Tibial nerve (tissue), 4 donors: ENCODE measurements at regions not wholly inside any gene's neighbourhood (a gene's known extent, or its start where the extent isn't known, plus 50 kb on each side); places are given as distances from the start of the nearest gene placed in this dataset.

Experiments used
- DNase-seq, 2 donors: peaks; one replicate each; pipeline ENCODE4 v3.0.0-alpha.2; 2019; ENCODE audit warnings: low spot score in 2 of 2
- H3K27ac ChIP-seq, 4 donors: fragments of 200-600 bp; sonication (generic) in 3 of 4; one replicate each; pipeline ENCODE4 v1.5.1; 2017 to 2019; ENCODE audit warnings: mild to moderate bottlenecking in 1 of 4
- H3K27me3 ChIP-seq, 2 donors: fragments of 200-600 bp; sonication (generic) in 1 of 2; one replicate each; pipeline versions ENCODE4 v1.5.1 to v1.6.0; 2017 to 2019
- H3K36me3 ChIP-seq, 3 donors: fragments of 200-600 bp; sonication (generic); one replicate each; pipeline ENCODE4 v1.5.1; 2018 to 2019
- H3K4me1 ChIP-seq, 4 donors: fragments of 200-600 bp; sonication (generic) in 3 of 4; one replicate each; pipeline ENCODE4 v1.5.1; 2017 to 2019
- H3K4me3 ChIP-seq, 4 donors: fragments of 200-600 bp; sonication (generic) in 3 of 4; one replicate each; pipeline ENCODE4 v1.5.1; 2017 to 2019; ENCODE audit warnings: mild to moderate bottlenecking in 1 of 4, moderate library complexity in 1 of 4
- H3K9me3 ChIP-seq, 4 donors: fragments of 200-600 bp; sonication (generic) in 3 of 4; one replicate each; pipeline ENCODE4 v1.5.1; 2017 to 2019
- EP300 ChIP-seq, 2 donors: sonication (generic); formaldehyde crosslinking; IDR thresholded peaks; one replicate each; pipeline ENCODE4 v1.6.1; 2017; ENCODE audit warnings: antibody characterized with exemption in 2 of 2, mild to moderate bottlenecking in 1 of 2
- POLR2A ChIP-seq, 2 donors: fragments of 450-650 bp; IDR thresholded peaks; one replicate each; pipeline ENCODE4 v1.6.1; 2017; ENCODE audit warnings: antibody characterized with exemption in 2 of 2, mild to moderate bottlenecking in 2 of 2, moderate library complexity in 2 of 2
- WGBS, 2 donors: methylation state at CpG; one replicate each; pipeline ENCODE4 v1.1.5; 2018; 5-methylcytosine and 5-hydroxymethylcytosine counted together
- TF ChIP-seq, protein P1 (sequence below), 5 experiments: fragments of 200-600 bp in 3 of 5; fragments of 450-650 bp in 2 of 5; sonication (generic) in 3 of 5; IDR thresholded peaks; one replicate each; pipeline ENCODE4 v1.5.1; 2016 to 2019; ENCODE audit warnings: antibody characterized with exemption in 5 of 5, mild to moderate bottlenecking in 3 of 5, moderate library complexity in 2 of 5

DNA sequence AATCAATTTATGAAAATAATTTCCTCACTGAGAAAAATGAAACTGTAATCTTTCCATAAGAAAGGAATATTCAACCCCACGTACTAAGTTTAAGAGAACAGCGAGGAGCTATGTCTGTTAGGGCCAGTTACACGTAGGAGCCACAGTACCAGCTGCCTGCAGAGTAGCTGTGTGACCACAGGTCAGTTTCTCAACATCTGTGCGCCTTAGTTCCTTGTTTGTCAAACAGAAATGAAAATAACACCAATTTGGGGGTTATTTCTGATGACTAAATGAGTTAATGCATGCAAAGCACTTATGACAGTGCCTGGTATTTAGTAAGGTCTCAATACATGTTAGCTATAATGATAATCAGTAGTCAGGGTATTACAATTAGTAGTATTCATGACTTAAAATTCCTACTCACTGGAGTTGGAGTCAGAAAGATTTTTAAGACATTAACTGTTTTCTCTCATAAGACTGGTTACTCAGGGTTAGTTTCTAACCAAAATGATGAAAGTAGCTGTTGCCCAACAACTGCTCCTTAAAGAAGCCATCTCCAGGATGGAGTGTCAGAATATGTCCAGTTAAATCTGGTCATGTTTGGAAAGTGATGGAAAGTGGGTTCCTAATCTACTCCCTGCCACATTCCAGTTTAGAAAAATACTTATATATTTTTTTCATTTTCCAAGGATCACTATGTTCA lies 85.8 kb upstream of the ZNF648 start:
- DNase-seq: no peak
- H3K27me3 ChIP-seq: no peaks in the 10 kb centered on the region
- H3K36me3 ChIP-seq: no peaks in the 10 kb centered on the region
- no peak for TF ChIP-seq POLR2A (IDR thresholded peaks at IDR 0.05)
- TF ChIP-seq EP300 (IDR thresholded peaks at IDR 0.05): peak in 1 of 2 donors; percentile 40
- TF ChIP-seq, protein P1, sequence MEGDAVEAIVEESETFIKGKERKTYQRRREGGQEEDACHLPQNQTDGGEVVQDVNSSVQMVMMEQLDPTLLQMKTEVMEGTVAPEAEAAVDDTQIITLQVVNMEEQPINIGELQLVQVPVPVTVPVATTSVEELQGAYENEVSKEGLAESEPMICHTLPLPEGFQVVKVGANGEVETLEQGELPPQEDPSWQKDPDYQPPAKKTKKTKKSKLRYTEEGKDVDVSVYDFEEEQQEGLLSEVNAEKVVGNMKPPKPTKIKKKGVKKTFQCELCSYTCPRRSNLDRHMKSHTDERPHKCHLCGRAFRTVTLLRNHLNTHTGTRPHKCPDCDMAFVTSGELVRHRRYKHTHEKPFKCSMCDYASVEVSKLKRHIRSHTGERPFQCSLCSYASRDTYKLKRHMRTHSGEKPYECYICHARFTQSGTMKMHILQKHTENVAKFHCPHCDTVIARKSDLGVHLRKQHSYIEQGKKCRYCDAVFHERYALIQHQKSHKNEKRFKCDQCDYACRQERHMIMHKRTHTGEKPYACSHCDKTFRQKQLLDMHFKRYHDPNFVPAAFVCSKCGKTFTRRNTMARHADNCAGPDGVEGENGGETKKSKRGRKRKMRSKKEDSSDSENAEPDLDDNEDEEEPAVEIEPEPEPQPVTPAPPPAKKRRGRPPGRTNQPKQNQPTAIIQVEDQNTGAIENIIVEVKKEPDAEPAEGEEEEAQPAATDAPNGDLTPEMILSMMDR (IDR thresholded peaks at IDR 0.05): no peak
- H3K9me3 ChIP-seq: no peaks in the 10 kb centered on the region
- peak overlapping the region in 2 of 4 donors; percentile 97 to 99 for H3K27ac ChIP-seq
- no peak overlapping the region for H3K4me3 ChIP-seq
- 56 to 82% methylated on average over 4 of the region's 4 CpGs for WGBS, 2 donors
- H3K4me1 ChIP-seq: peaks cover 8 to 49% (median 37%) of the 10 kb centered on the region in 4 donors

DNA sequence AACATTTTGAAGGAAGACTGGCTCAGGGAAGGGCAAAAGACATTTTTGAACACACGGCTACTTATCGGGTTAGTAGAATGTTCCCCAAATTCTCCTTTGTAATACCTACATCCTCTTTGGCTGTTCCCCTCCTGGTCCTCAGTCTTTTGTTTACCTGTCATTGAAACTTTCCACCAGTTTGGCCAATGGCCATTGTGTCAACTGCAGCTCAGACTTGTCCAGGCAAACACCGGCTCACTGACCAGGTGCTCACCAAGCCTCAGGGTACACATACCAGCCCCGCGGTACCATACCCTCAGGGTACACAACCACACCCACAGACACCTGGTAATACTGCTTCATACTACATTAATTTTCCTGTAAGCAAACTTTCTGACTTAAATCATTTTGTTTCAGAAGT lies 84.8 kb upstream of the ZNF648 start:
- H3K4me1 ChIP-seq: peaks cover 8 to 49% (median 37%) of the 10 kb centered on the region in 4 donors
- no peaks in the 10 kb centered on the region for H3K9me3 ChIP-seq
- no peaks in the 10 kb centered on the region for H3K36me3 ChIP-seq
- 76 to 88% methylated on average over 5 of the region's 5 CpGs for WGBS, 2 donors
- peak overlapping the region; percentile 91 to 99 (median 98) for H3K27ac ChIP-seq
- no peaks in the 10 kb centered on the region for H3K27me3 ChIP-seq
- no peak for DNase-seq
- TF ChIP-seq, protein P1 (IDR thresholded peaks at IDR 0.05): no peak
- TF ChIP-seq EP300 (IDR thresholded peaks at IDR 0.05) (no peak), POLR2A (IDR thresholded peaks at IDR 0.05) (no peak)
- H3K4me3 ChIP-seq: no peak overlapping the region

DNA sequence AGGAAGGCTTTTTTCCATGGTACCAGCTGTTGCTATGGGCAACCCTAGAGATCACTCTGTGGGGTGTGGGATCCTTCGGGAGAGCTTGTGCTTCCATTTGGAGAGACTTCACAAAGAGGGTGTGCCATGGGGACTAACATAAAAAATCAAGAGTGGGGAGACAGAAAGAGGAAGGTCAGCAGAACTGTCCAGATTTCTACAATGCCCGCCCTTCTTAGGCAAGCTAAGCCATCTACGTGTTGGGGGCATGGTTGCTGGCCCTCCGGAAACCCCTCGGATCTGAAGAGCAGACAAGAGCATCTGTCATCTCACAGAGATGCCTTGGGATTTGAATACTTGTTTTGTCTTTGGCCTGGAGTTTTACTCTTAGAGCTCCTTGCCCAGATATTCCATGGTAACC lies 83.9 kb upstream of the ZNF648 start:
- WGBS, 2 donors: 78 to 90% methylated on average over 5 of the region's 5 CpGs
- Histone ChIP-seq H3K27ac (peak overlapping the region; percentile 91 to 99 (median 98)), H3K36me3 (no peaks in the 10 kb centered on the region), H3K4me1 (peaks cover 8 to 49% (median 37%) of the 10 kb centered on the region in 4 donors), H3K9me3 (no peaks in the 10 kb centered on the region), H3K4me3 (no peak overlapping the region), H3K27me3 (no peaks in the 10 kb centered on the region)
- DNase-seq: no peak
- TF ChIP-seq EP300 (IDR thresholded peaks at IDR 0.05) (no peak), POLR2A (IDR thresholded peaks at IDR 0.05) (no peak)
- TF ChIP-seq, protein P1 (IDR thresholded peaks at IDR 0.05): no peak

DNA sequence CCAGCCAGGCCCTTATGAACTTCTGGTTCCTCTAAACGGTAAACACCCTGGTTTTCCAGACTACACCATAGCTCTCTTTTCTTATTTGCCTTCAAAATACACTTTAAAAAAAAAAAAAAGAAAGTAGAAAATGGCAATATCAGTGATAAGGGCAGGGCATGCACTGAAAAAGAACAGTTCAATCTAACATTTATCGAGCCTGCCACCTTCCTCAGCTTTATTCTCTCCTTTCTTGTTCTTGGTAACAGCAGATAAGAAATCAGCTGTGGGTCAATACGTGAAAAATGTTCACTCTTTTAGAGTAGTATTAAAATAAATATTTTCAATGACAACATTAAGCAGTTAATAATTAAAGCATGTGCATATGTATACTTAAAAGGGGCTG lies 83.1 kb upstream of the ZNF648 start:
- H3K36me3 ChIP-seq: no peaks in the 10 kb centered on the region
- peaks cover 8 to 49% (median 35%) of the 10 kb centered on the region in 4 donors for H3K4me1 ChIP-seq
- H3K27ac ChIP-seq: peak overlapping the region; percentile 91 to 99 (median 98)
- no peak for DNase-seq
- 34 to 36% methylated on average over 3 of the region's 3 CpGs for whole genome bisulfite sequencing, 2 donors
- no peaks in the 10 kb centered on the region for H3K9me3 ChIP-seq
- TF ChIP-seq EP300 (IDR thresholded peaks at IDR 0.05) (no peak), POLR2A (IDR thresholded peaks at IDR 0.05) (no peak)
- TF ChIP-seq, protein P1 (IDR thresholded peaks at IDR 0.05): no peak
- H3K27me3 ChIP-seq: no peaks in the 10 kb centered on the region
- no peak overlapping the region for H3K4me3 ChIP-seq

GRCh38 chr1:182143825-182144645 lies 82.5 kb upstream of the ZNF648 start:
- Histone ChIP-seq H3K36me3 (no peaks in the 10 kb centered on the region), H3K4me1 (peaks cover 8 to 49% (median 34%) of the 10 kb centered on the region in 4 donors), H3K9me3 (no peaks in the 10 kb centered on the region), H3K27me3 (no peaks in the 10 kb centered on the region), H3K27ac (peak overlapping the region; percentile 91 to 99 (median 98)), H3K4me3 (peak overlapping the region in 1 of 4 donors; percentile 3)
- 6 to 13% methylated on average over 8 of the region's 8 CpGs for WGBS, 2 donors
- TF ChIP-seq EP300 (IDR thresholded peaks at IDR 0.05): peak; percentile 91 to 99
- TF ChIP-seq POLR2A (IDR thresholded peaks at IDR 0.05): peak; percentile 8 to 59
- TF ChIP-seq, protein P1 (IDR thresholded peaks at IDR 0.05): no peak
- DNase-seq: peak; percentile 85 to 94
